ENCODE measurements at regions not wholly inside any gene's neighbourhood (a gene's known extent, or its start where the extent isn't known, plus 50 kb on each side); places are given as distances from the start of the nearest gene placed in this dataset.

- no peak for TF ChIP-seq CTCF (conservative IDR thresholded peaks at IDR 0.05; ENCODE audit: low read depth, low read length)
- no peak for DNase-seq (ENCODE audit: low read depth)
Measured at GRCh38 chr2:220466251-220466691, 838.8 kb downstream of the SLC4A3 start.

GRCh38 chr2:220469201-220469600 lies 841.8 kb downstream of the SLC4A3 start:
- TF ChIP-seq CTCF (conservative IDR thresholded peaks at IDR 0.05; ENCODE audit: low read depth, low read length), result no peak
- no peak overlapping the region for H3K4me3 ChIP-seq (ENCODE audit: low read depth, low read length)
- DNase-seq (ENCODE audit: low read depth), result no peak

More at GRCh38 chr2:220466251-220466691, 838.8 kb downstream of the SLC4A3 start:
- H3K4me3 ChIP-seq (ENCODE audit: low read depth, low read length), result no peak overlapping the region

GRCh38 chr2:220473611-220474010 lies 846.2 kb downstream of the SLC4A3 start:
- DNase-seq (ENCODE audit: low read depth), result no peak
- TF ChIP-seq CTCF (conservative IDR thresholded peaks at IDR 0.05; ENCODE audit: low read depth, low read length), result no peak
- H3K4me3 ChIP-seq (ENCODE audit: low read depth, low read length), result no peak overlapping the region

DNA sequence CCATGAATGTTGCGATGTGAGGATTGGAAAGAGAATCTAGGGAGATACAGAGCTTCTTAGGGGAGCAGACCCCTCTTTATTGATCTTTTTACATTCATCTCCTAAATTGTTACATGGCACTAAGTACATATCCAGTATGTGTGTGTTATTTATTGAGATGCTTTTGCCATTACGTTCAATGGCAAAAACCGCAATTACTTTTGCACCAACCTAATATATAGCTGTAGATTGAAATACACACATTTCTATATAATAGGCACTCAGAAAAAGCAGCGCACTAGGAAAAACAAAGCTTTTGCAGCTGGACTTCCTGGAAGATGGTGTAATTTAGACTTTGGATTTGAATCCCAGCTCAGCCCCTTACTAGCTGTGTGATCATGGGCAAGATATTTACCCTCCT lies 849.4 kb downstream of the SLC4A3 start:
- DNase-seq (ENCODE audit: low read depth), result no peak
- H3K4me3 ChIP-seq (ENCODE audit: low read depth, low read length), result no peak overlapping the region
- TF ChIP-seq CTCF (conservative IDR thresholded peaks at IDR 0.05; ENCODE audit: low read depth, low read length), result no peak

DNA sequence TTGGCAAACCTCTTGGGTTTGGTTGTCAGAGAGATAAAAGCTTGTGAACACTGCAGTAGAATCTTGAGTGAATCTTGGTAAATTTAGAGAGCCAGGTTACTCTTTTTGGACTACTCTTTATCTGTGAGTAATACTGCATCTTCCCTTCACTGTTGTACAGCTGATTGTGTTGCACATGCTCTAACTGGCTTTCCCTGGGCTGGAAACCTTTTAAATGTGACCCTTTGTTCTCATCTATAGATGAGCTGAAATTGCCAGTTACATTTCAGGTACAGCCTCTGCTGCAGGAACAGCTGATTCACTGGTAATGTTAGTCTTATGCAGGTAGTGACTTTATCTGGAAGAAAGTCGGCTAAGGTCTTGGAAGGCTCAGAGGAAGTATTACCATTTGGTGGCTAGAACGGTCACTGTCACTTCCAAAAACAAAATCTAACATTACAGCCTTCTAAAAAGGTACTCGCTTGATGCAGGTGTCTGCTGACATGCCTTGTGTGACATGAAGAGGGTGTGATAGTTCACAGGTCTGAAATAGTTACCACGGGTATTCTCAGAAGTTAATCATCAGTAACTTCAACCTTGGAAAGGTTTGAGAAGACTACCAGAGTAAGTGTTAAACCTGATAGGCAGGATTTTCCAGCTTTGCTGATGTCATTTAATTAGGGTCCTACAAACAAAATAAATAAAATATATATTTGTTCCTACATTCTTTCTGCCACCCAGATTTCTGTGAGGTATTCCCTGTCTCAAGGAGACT lies 851.1 kb downstream of the SLC4A3 start:
- TF ChIP-seq CTCF (conservative IDR thresholded peaks at IDR 0.05; ENCODE audit: low read depth, low read length), result no peak
- no peak overlapping the region for H3K4me3 ChIP-seq (ENCODE audit: low read depth, low read length)
- DNase-seq (ENCODE audit: low read depth), result no peak

DNA sequence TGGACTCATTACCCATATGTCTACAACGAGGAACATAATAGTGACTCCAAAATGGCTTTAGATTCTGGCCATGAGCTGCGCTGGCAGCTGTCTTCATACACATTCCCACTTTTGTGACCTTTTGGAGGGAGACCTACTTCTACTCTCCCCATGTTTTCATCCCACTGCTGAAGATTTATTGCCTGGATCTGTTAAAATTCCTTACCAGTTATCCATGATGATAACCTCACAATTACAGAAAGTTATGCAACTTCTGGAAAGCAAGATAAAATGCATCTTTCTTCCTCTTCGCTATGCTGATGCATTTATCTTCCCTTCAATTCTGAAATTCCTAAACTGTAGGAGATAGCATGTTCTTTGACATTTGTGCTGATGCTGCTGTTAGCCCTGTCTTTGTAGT lies 855.3 kb downstream of the SLC4A3 start:
- H3K4me3 ChIP-seq (ENCODE audit: low read depth, low read length), result no peak overlapping the region
- DNase-seq (ENCODE audit: low read depth), result no peak
- no peak for TF ChIP-seq CTCF (conservative IDR thresholded peaks at IDR 0.05; ENCODE audit: low read depth, low read length)

GRCh38 chr2:220489121-220489520 lies 861.7 kb downstream of the SLC4A3 start:
- DNase-seq (ENCODE audit: low read depth), result no peak
- H3K4me3 ChIP-seq (ENCODE audit: low read depth, low read length), result no peak overlapping the region
- TF ChIP-seq CTCF (conservative IDR thresholded peaks at IDR 0.05; ENCODE audit: low read depth, low read length), result no peak
